ENCODE measurements at regions not wholly inside any gene's neighbourhood (a gene's known extent, or its start where the extent isn't known, plus 50 kb on each side); places are given as distances from the start of the nearest gene placed in this dataset.
"Not testable (repeated sequence)": the region's sequence is repeated elsewhere in the genome, so short reads cannot be mapped to it uniquely, and the experiment has no call there.

DNA sequence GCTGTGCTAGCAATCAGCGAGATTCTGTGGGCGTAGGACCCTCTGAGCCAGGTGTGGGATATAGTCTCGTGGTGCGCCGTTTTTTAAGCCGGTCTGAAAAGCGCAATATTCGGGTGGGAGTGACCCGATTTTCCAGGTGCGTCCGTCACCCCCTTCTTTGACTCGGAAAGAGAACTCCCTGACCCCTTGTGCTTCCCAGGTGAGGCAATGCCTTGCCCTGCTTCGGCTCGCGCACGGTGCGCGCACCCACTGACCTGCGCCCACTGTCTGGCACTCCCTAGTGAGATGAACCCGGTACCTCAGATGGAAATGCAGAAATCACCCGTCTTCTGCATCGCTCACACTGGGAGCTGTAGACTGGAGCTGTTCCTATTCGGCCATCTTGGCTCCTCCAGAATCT is 56.1 kb upstream of the H2AZ1 start:
- TF ChIP-seq, protein P1, sequence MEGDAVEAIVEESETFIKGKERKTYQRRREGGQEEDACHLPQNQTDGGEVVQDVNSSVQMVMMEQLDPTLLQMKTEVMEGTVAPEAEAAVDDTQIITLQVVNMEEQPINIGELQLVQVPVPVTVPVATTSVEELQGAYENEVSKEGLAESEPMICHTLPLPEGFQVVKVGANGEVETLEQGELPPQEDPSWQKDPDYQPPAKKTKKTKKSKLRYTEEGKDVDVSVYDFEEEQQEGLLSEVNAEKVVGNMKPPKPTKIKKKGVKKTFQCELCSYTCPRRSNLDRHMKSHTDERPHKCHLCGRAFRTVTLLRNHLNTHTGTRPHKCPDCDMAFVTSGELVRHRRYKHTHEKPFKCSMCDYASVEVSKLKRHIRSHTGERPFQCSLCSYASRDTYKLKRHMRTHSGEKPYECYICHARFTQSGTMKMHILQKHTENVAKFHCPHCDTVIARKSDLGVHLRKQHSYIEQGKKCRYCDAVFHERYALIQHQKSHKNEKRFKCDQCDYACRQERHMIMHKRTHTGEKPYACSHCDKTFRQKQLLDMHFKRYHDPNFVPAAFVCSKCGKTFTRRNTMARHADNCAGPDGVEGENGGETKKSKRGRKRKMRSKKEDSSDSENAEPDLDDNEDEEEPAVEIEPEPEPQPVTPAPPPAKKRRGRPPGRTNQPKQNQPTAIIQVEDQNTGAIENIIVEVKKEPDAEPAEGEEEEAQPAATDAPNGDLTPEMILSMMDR (conservative IDR thresholded peaks at IDR 0.05), result not testable (repeated sequence)
- not testable (repeated sequence) for TF ChIP-seq ZFX (IDR thresholded peaks at IDR 0.05)

Measured in C4-2B (cell line).